Heart right ventricle (tissue), 16 donors: ENCODE measurements at regions not wholly inside any gene's neighbourhood (a gene's known extent, or its start where the extent isn't known, plus 50 kb on each side); places are given as distances from the start of the nearest gene placed in this dataset.
"Not testable (repeated sequence)": the region's sequence is repeated elsewhere in the genome, so short reads cannot be mapped to it uniquely, and the experiment has no call there.

Experiments used
- ATAC-seq, 8 donors: fragments of 200-7000 bp; cut with Tn5 transposase; one replicate each; pipeline ENCODE4 v1.9.1; 2020; ENCODE audit warnings: mild to moderate bottlenecking in 8 of 8, moderate library complexity in 8 of 8, moderate number of reproducible peaks in 1 of 8
- DNase-seq, 2 donors: peaks; one replicate each; pipeline ENCODE4 v3.0.0-alpha.2; 2020
- H3K27ac ChIP-seq, 10 donors: fragments of 200-600 bp; sonication (generic) in 2 of 10; one replicate each; pipeline versions ENCODE4 v1.5.0 to v1.8.0; 2020 to 2022; ENCODE audit warnings: mild to moderate bottlenecking in 3 of 10
- H3K27me3 ChIP-seq, 7 donors: fragments of 200-600 bp; one replicate each; pipeline ENCODE4 v1.8.0; 2021 to 2022; ENCODE audit warnings: mild to moderate bottlenecking in 2 of 7
- H3K36me3 ChIP-seq, 9 donors: fragments of 200-600 bp; sonication (generic) in 1 of 9; one replicate each; pipeline versions ENCODE4 v1.5.0 to v1.8.0; 2020 to 2022; ENCODE audit warnings: mild to moderate bottlenecking in 2 of 9
- H3K4me1 ChIP-seq, 9 donors: fragments of 200-600 bp; sonication (generic) in 1 of 9; one replicate each; pipeline versions ENCODE4 v1.5.0 to v1.8.0; 2020 to 2022; ENCODE audit warnings: mild to moderate bottlenecking in 4 of 9
- H3K4me3 ChIP-seq, 10 donors: fragments of 200-600 bp; sonication (generic) in 2 of 10; one replicate each; pipeline versions ENCODE4 v1.5.0 to v1.8.0; 2020 to 2022; ENCODE audit warnings: mild to moderate bottlenecking in 7 of 10, moderate library complexity in 2 of 10
- H3K9me3 ChIP-seq, 11 donors: fragments of 200-600 bp in 10 of 11; sonication (generic) in 2 of 11; one replicate each; pipeline versions ENCODE4 v1.5.0 to v1.8.0; 2013 to 2022; ENCODE audit warnings: mild to moderate bottlenecking in 2 of 11, control low read depth in 1 of 11, moderate library complexity in 1 of 11
- CTCF ChIP-seq, 9 donors: fragments of 200-600 bp; sonication (generic) in 2 of 9; IDR thresholded peaks; one replicate each; pipeline versions ENCODE4 v1.5.0 to v1.8.0; 2021 to 2022; ENCODE audit warnings: antibody characterized with exemption in 9 of 9, mild to moderate bottlenecking in 5 of 9, moderate library complexity in 1 of 9
- WGBS, 2 donors: extraction: QIAGEN DNeasy Blood & Tissue Kit; methylation state at CpG; one replicate each; pipeline ENCODE4 v1.1.7; 2013; ENCODE audit warnings: inconsistent platforms in 1 of 2; 5-methylcytosine and 5-hydroxymethylcytosine counted together
- intact Hi-C, 10 donors: fragments of 100-400 bp; cut with DNase I; formaldehyde crosslinking; loops; one replicate each; pipeline versions ENCODE4 v1.11.1 to v1.14.2; 2022
- donor health status: Arrhythmogenic right ventricular cardiomyopathy.
- donor health status: ischemic (EF 13 %, LVEDD 7.1; RV severe dilation, severe dysfunction).
- donor health status: healthy with polysubstance abuse.
- donor health status: DM: no; HTN: yes; CAD: no.
- donor health status: DM: no; HTN: no; CAD: no.
- donor health status: ischemic (EF 25% LVEDD 6.9; RV normal size, moderate dysfunction).
- donor health status: ischemic (EF 25% LVEDD 5.7; RV mildly dilated, moderate dysfunction).
- donor health status: healthy.
- donor health status: DM: yes; HTN: yes; CAD: no.
- donor health status: Ischemic cardiomyopathy.
- donor health status: ischemic (EF 35%, LVEDD 5.7; RV mildly dilated, moderate dysfunction).
- donor health status: nonischemic (EF 11% LVEDD 7.7; RV severe dilation, severe dysfunction).
- donor health status: DM: yes; HTN: yes; CAD: no.
- donor health status: PGD.
- donor health status: ischemic (EF 29% LVEDD 5.4; RV normal size, mild dysfunction).
- donor health status: nonischemic (EF 23%, LVEDD 6.1; RV moderate dilation, normal function).

GRCh38 chr3:197618408-197618807 is 62.6 kb upstream of the BDH1 start:
- ATAC-seq, DNase-seq, H3K27me3 ChIP-seq, intact Hi-C loops, H3K9me3 ChIP-seq, H3K27ac ChIP-seq, H3K4me1 ChIP-seq, H3K4me3 ChIP-seq: not testable (repeated sequence)
- WGBS, 2 donors = 78 to 88% methylated on average over 4 to 5 of the region's 5 CpGs
- peaks cover 0 to 88% (median 70%) of the 10 kb centered on the region in 9 donors for H3K36me3 ChIP-seq

GRCh38 chr3:197615430-197615829 is 59.7 kb upstream of the BDH1 start:
- H3K4me1 ChIP-seq = no peaks in the 10 kb centered on the region
- intact Hi-C loops = no loop called here
- no peak for TF ChIP-seq CTCF (IDR thresholded peaks at IDR 0.05)
- H3K27me3 ChIP-seq = no peaks in the 10 kb centered on the region
- no peak for DNase-seq
- no peak overlapping the region for H3K27ac ChIP-seq
- H3K4me3 ChIP-seq = no peak overlapping the region
- ATAC-seq = no peak
- WGBS, 2 donors = 92 to 94% methylated on average over 3 of the region's 3 CpGs
- peaks cover 0 to 7% (median 0%) of the 10 kb centered on the region in 11 donors for H3K9me3 ChIP-seq
- peaks cover 0 to 98% (median 74%) of the 10 kb centered on the region in 9 donors for H3K36me3 ChIP-seq

GRCh38 chr3:197614134-197614533 is 58.4 kb upstream of the BDH1 start:
- H3K27me3 ChIP-seq, ATAC-seq, DNase-seq, H3K4me3 ChIP-seq, H3K4me1 ChIP-seq, intact Hi-C loops, H3K9me3 ChIP-seq, H3K27ac ChIP-seq: not testable (repeated sequence)
- 82 to 87% methylated on average over 3 of the region's 3 CpGs for WGBS, 2 donors
- peaks cover 0 to 95% (median 62%) of the 10 kb centered on the region in 9 donors for H3K36me3 ChIP-seq

GRCh38 chr3:197613199-197613598 is 57.4 kb upstream of the BDH1 start:
- Histone ChIP-seq H3K27me3 (no peaks in the 10 kb centered on the region), H3K9me3 (peaks cover 0 to 7% (median 0%) of the 10 kb centered on the region in 11 donors), H3K4me3 (no peak overlapping the region), H3K27ac (no peak overlapping the region), H3K4me1 (no peaks in the 10 kb centered on the region), H3K36me3 (peaks cover 0 to 95% (median 64%) of the 10 kb centered on the region in 9 donors)
- WGBS, 2 donors = 89 to 93% methylated on average over 6 of the region's 6 CpGs
- TF ChIP-seq CTCF (IDR thresholded peaks at IDR 0.05) = no peak
- intact Hi-C loops = no loop called here
- ATAC-seq = peak in 1 of 8 donors; percentile 35
- no peak for DNase-seq

- intact Hi-C loops = no loop called here
- 96 to 99% methylated on average over 2 of the region's 2 CpGs for WGBS, 2 donors
- no peak overlapping the region for H3K27ac ChIP-seq
- ATAC-seq (no peak), DNase-seq (no peak)
- H3K4me3 ChIP-seq = no peak overlapping the region
- no peaks in the 10 kb centered on the region for H3K4me1 ChIP-seq
- H3K36me3 ChIP-seq = peaks cover 4 to 99% (median 64%) of the 10 kb centered on the region in 9 donors
- no peak for TF ChIP-seq CTCF (IDR thresholded peaks at IDR 0.05)
- peaks cover 0 to 7% (median 0%) of the 10 kb centered on the region in 11 donors for H3K9me3 ChIP-seq
- no peaks in the 10 kb centered on the region for H3K27me3 ChIP-seq
Measured at GRCh38 chr3:197611255-197611654, 55.5 kb upstream of the BDH1 start.
